Bronchial epithelial cell (primary cell): ENCODE measurements at regions not wholly inside any gene's neighbourhood (a gene's known extent, or its start where the extent isn't known, plus 50 kb on each side); places are given as distances from the start of the nearest gene placed in this dataset.
"Not testable (repeated sequence)": the region's sequence is repeated elsewhere in the genome, so short reads cannot be mapped to it uniquely, and the experiment has no call there.

ENCODE experiments used
- DNase-seq: peaks from one replicate; pipeline ENCODE4 v3.0.0-alpha.2; 2010; ENCODE audit warnings: low read depth
- FAIRE-seq: peaks from 2 replicates; lab custom pipeline; 2011; peaks lifted over from hg19 to GRCh38; lab: Jason Lieb, UNC
- H3K27me3 ChIP-seq: 2 replicates; pipeline ENCODE4 v1.5.1; 2011; ENCODE audit warnings: low read length; ENCODE audit not compliant: control insufficient read depth, insufficient read depth
- H3K36me3 ChIP-seq: 2 replicates; pipeline ENCODE4 v1.5.1; 2011; ENCODE audit warnings: low read length; ENCODE audit not compliant: control insufficient read depth, insufficient read depth
- H3K4me3 ChIP-seq: 2 replicates; pipeline ENCODE4 v1.5.1; 2011; ENCODE audit warnings: mild to moderate bottlenecking, low read depth, low read length, control low read depth
- CTCF ChIP-seq: IDR thresholded peaks from 2 replicates; pipeline ENCODE4 v1.5.1; 2011; ENCODE audit warnings: mild to moderate bottlenecking, moderate library complexity, low read length, control low read depth, inconsistent platforms; ENCODE audit not compliant: insufficient read depth, severe bottlenecking

DNA sequence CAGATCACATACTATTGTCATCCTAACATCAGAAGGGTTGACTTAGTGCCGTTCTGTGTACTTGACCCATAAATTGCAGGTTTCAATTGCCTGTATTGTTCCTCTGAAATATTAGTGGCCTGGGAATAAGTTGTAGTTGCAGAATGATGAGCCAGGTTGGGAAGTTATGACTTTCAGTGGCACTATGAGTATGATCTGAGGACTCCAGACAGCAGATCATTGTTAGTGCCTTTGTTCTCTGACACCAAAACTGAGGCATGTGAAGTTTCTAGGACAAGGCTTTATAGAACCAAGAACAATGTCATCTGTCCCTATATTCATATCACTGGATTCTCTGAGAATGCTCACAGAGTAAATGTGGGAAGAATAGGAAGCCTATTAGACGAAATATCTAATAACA, 403.7 kb downstream of the STK39 start:
- Histone ChIP-seq H3K36me3 (no peaks in the 10 kb centered on the region), H3K4me3 (no peak overlapping the region), H3K27me3 (no peaks in the 10 kb centered on the region)
- DNase-seq (no peak), FAIRE-seq (no peak)
- no peak for TF ChIP-seq CTCF

DNA sequence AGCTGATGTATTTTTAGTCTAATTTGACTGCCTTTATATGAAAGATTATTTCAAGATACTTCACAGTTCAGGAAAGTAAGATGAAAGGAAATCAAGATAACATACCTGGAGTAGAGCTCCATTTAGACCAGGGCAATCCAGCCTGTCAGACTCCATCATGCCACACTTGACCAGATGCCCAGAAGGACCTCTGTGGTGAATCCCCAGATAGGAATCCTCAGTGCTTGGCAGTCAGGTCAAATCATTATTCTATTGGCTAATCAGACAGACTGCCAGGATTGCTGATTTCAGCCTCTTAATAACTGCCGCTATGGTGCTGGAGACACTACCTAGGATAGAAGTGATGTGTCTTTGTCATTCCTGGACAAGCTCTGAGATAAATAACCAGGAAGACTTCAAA, 404.2 kb downstream of the STK39 start:
- H3K4me3 ChIP-seq: no peak overlapping the region
- no peaks in the 10 kb centered on the region for H3K36me3 ChIP-seq
- no peak for FAIRE-seq
- no peaks in the 10 kb centered on the region for H3K27me3 ChIP-seq
- no peak for DNase-seq
- no peak for TF ChIP-seq CTCF

GRCh38 chr2:167842047-167842446, 405.3 kb downstream of the STK39 start:
- DNase-seq (no peak), FAIRE-seq (no peak)
- H3K36me3 ChIP-seq: no peaks in the 10 kb centered on the region
- no peaks in the 10 kb centered on the region for H3K27me3 ChIP-seq
- H3K4me3 ChIP-seq: no peak overlapping the region
- TF ChIP-seq CTCF: no peak

- not testable (repeated sequence) for DNase-seq, H3K27me3 ChIP-seq, FAIRE-seq, H3K36me3 ChIP-seq, H3K4me3 ChIP-seq
Measured at GRCh38 chr2:167835290-167835689, 412.1 kb downstream of the STK39 start.

DNA sequence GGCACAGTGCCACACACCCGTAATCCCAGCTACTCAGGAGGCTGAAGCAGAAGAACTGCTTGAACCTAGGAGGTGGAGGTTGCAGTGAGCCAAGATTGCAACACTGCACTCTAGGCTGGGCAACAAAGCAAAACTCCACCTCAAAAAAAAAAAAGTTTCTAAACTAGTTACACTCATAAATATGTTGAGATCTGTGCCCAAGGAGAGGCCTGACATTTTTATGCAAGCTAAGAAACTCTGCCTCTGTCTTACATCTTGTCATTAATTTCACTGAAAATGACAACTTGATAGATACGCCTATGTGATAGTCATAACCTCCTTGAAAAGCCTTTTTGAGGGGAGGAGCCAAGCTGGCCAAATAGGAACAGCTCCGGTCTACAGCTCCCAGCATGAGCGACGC, 412.7 kb downstream of the STK39 start:
- no peak for TF ChIP-seq CTCF
- H3K4me3 ChIP-seq: no peak overlapping the region
- FAIRE-seq: no peak
- no peaks in the 10 kb centered on the region for H3K27me3 ChIP-seq
- no peak for DNase-seq
- no peaks in the 10 kb centered on the region for H3K36me3 ChIP-seq

GRCh38 chr2:167833294-167833693, 414.1 kb downstream of the STK39 start:
- no peak for TF ChIP-seq CTCF
- FAIRE-seq (no peak), DNase-seq (no peak)
- no peak overlapping the region for H3K4me3 ChIP-seq
- H3K27me3 ChIP-seq: no peaks in the 10 kb centered on the region
- H3K36me3 ChIP-seq: no peaks in the 10 kb centered on the region
